NCI-H1694 treated with DMSO at 0.1 percent for 48 hours (cell line): ENCODE measurements at regions not wholly inside any gene's neighbourhood (a gene's known extent, or its start where the extent isn't known, plus 50 kb on each side); places are given as distances from the start of the nearest gene placed in this dataset.

Experiments used
- DNase-seq: peaks from one replicate; lab custom pipeline; 2025; lab: John Stamatoyannopoulos, UW

DNA sequence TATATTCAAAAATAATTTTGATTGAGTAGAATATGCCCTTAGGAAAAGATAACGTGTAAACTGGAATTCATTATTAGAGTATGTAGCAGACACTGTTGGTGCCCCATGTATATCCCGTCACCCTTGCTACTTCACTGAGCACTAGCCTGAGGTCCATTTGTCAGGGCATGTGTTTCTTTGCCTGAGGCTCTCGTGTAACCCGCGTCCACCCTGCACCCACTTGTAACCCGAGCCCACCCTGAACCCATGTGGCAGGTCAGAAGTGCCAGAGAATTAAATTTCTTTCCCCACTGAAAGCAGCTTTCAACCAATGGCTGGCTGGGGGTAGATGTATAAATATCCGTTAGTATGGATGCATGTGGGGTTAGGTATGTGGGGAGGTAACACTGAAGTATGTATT, 474.2 kb upstream of the ZNF385D start:
- DNase-seq = no peak

DNA sequence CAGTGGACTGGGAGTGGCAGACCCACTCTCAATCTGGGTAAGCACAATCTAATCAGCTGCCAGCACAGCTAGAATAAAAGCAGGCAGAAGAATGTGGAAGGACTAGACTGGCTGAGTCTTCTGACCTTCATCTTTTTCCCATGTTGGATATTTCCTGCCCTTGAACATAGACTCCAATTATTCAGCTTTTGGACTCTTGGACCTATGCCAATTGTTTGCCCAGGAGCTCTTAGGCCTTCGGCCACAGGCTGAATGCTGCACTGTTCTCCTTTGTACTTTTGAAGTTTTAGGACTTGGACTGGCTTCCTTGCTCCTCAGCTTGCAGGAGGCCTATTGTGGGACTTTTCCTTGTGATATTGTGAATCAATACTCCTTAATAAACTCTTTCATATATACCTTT, 477.7 kb upstream of the ZNF385D start:
- no peak for DNase-seq

DNA sequence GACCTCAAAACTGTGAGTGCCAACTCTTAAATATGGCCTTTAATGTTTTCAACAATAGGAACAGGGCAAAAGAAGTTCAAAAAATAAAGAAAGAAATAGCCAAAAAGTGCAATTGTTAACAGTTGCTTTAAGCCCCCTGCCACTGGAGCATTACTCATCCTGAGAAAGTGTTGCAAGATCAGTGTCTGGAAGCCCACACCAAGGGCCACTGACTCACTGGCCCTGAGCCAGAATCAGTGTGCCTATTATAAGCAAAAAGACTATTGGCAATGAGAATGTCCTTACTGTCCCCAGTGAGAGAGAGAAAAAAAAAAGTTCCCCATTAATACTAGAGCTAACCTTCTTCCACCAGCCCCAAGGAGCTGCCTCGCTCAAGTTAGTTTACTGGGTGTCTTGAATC, 480.1 kb upstream of the ZNF385D start:
- no peak for DNase-seq

DNA sequence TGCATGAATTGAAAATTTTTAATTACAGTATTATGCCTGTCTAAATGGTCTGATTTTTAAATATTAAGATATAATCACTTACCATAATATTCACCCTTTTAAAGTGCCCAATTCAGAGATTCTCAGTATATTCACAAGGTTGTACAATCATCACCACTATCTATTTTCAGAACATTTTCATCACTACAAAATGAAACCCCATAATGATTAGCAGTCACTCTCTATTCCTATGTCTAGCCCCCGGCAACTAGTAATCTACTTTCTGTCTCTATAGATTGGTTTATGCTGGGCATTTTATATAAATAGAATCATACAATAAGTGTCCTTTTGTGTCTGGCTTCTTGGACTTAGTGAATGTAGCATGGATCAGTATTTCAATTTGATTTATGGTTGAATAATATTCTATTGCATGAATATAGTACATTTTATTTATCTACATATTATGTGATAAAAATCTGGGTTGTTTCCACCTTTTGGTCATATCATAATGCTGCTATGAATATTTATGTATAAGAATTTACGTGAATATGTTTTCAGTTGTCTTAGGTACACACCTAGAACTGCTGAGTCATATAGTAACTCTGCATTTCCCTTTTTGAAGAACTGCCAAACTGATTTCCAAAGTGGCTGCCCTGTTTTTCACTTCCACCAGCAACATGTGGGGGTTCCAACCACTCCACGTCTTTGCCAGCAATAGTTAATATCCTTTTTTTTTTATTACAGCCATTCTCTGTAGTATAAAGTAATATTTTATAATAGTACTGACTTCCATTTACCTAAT, 485.7 kb upstream of the ZNF385D start:
- DNase-seq = no peak

DNA sequence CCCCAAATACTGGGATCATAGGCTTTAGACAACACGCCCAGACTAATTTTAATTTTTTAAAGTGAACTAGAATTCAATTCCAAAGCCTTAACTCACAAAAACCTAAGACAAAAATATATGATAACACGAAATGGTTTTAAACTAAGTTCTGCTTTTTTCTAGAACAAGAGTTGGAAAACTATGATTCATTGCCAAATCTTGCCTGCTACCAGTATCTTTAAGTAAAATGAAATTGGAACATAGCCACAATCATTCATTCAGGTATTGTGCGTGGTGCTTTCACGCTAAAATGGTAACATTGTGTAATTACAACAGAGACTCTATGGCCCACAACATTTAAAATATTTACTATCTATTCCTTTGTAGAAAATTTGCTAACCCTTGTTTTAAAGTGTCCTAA, 488.0 kb upstream of the ZNF385D start:
- DNase-seq = no peak

- no peak for DNase-seq
Measured at GRCh38 chr3:22241110-22241509, 490.1 kb upstream of the ZNF385D start.

DNA sequence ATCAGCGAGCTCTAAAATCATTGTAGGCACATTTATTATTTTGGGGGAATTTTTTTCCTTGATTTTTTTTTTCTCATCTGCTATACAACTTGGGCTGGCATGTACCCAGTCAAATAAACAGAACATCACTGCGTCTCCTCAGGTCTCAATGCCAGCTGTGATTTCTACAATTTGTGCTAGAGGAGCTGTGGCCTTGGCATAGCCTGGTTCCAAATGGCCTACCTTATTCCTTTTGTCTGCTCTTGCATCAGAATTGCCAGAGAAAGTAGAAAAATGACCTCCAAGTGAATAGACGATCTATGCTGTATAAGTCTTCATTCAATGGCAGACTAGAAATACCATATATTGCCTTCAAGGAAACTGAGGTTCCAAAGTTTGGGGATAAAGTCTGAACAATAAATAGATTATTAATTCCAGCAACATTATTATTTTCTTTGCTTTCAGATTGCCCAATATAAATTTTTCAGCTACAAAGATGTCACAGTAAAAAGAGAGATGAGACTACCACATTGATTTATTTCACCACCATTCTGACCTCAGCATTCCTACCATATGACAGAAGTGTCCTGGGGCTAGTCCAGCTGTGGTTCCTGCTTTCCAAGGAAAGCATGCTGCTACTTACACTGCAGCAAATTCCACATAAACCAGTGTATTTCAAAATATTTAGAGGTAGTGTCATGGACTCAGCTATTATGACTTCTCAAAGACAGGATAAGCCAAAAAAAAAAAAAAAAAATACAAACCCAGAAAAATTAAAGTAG, 493.9 kb upstream of the ZNF385D start:
- no peak for DNase-seq

DNA sequence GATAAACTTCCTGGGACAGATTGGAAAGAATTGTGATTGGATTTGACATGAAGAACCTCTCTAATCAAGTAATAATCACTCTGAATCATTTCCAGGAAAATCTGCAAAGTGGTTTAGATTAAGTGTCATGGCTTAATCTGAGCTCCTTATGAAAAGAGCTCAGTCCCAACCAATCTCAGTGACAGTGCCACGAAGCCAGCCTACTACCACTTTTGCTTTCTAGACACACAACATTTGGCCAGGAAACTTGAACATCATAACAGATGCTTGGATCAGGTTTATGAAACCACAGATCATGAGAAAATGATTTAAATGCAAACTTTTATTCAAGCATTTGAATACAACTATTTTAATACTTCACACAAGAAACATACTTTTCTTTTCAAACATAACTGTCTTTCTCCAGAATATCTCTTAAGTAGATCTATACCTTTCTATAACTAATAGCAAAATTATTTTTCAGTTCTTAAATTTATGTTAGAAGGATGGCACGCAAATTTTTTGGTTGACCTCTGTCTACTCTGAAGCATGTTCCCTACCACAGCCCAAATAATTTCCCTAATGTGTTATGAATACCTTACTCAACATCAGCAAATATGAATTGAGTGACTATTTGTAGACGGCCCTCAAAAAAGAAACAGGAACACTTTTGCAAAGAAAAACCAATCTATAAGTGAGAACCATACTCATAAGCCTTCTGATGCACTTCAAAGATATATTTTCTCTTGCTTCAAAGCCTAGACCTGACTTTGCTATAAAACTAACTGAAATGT, 495.0 kb upstream of the ZNF385D start:
- no peak for DNase-seq

DNA sequence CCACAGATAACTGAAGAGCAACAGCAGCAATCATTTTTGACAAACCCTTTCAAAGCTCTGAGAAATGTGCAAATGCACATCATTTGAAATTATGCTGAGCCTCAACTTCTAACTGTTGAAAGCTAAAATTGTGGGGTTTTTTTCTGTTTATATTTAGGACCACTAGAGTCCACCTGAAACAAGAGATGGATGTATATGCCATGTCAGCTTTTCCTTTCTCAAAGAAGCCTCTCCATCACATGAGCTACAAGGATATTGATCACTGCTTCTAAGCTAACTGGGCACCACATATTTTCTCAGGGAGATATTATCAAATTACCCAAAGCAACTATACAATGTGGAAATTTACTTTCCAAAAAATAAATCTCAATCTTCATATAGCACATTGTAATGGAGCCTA, 498.6 kb upstream of the ZNF385D start:
- DNase-seq = no peak

- DNase-seq = no peak
Measured at GRCh38 chr3:22257252-22257651, 506.2 kb upstream of the ZNF385D start.

DNA sequence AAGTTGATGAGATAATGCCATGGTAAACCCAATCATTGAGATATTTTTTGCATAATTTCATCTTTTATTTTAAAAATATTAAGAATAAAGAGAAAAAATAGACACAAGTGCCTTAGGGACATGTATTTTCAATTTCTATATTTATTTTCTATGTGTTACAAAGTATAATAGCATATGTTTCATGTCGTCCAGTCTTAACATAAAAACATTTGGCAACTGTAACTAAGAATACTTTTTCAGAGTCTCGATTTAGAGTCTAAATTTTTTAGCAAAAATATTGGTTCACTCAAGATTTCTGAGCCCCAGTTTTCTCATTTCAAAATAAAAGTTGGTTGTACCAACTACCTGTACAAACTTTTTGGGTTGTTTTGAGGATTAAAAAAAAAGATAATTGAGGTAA, 511.4 kb upstream of the ZNF385D start:
- no peak for DNase-seq

DNA sequence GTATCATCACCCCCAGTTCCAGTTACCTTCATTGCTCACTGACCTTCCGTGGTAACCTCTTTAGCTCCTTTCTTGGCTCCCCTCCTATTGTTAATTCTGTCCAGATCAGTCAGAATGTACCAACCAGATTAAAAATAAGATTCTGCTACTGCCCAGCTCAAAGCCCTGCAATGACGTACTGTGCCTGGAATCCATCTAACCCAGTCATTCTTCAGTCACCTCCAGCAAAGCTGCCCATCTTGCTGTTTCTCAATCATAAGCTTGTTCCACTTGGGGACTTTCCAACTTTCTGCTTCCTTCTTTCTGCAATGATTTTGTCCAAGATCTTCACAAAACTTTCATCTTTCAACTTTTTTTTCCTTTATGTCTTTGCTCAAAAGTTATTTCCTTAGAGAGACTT, 512.0 kb upstream of the ZNF385D start:
- DNase-seq = no peak

GRCh38 chr3:22265403-22265802, 514.4 kb upstream of the ZNF385D start:
- no peak for DNase-seq

DNA sequence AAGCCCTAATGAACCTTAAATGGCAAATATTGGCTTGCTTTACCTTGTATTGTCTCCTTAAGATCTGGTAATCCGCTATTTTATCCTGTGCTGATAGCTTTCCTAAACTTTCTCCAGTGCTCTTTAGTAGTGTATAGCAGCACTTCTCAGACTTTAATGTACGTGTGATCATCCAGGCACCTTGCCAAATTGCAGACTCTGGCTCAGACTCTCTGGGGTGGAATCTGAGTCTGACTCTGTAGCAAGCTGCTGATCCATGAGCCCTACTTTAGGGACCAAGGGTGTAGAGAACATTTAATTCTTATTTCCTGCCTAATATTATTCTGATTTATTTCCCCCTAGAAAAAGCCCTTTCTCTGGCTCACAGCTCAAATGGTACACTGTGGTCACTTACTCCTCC, 518.8 kb upstream of the ZNF385D start:
- no peak for DNase-seq

DNA sequence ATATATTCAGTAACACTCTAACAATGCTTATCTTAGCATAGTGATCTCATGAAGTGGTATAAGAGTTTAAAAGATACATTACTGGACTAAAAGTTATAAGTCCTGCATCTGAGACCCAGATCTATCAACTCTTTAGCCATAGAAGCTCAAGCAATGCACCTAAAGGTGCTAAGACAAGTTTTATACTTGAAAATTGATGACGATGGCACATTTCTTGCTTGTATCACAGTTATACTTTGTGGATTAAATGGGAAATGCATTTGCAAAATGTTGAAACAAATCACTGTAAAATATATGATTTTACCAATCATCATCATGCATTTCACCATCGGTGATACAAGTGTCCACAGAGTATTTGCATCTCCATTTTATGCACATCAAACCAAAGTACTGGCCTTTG, 525.3 kb upstream of the ZNF385D start:
- DNase-seq = no peak

GRCh38 chr3:22284559-22284958, 533.5 kb upstream of the ZNF385D start:
- no peak for DNase-seq

DNA sequence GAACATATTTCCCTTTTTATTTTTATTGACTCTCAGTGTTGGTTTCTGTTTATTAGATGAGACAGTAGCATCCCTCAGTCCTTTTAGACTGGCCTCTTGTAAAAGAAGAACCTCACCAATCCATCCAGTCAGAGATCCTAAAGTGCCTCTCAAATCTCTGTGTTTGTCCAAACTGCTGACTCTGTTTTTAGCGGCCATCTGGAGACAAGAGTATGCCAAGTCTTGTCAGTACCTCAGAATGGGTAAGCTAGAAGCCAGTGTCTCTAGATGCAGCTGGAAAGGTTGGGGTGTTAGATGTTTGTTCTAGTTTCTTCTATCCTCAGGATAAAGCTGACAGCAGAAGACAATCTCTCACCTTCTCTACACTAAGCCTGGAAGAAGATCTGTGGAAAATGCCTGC, 537.7 kb upstream of the ZNF385D start:
- DNase-seq = no peak

GRCh38 chr3:22292681-22293080, 541.7 kb upstream of the ZNF385D start:
- DNase-seq = no peak

GRCh38 chr3:22296601-22297000, 545.6 kb upstream of the ZNF385D start:
- DNase-seq = no peak

DNA sequence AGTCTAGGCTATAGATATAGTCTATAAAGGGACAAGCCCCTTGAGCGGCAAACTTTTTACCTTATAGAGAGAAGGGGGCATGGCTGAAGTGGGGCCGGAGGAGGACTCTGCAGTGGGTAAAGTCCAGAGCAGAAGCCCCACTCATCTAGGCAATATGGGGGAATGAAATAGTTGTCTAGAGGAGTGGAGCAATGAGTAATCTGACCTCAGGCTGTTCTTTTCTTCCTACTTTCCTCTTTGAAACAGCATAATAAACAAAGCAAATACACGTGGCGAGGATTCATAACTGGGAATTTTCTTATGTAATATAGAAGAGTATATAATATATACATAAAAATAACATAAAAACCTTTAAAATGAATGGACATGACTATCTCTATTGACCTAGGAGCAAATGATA, 546.4 kb upstream of the ZNF385D start:
- no peak for DNase-seq

GRCh38 chr3:22306454-22306853, 555.4 kb upstream of the ZNF385D start:
- DNase-seq = no peak

DNA sequence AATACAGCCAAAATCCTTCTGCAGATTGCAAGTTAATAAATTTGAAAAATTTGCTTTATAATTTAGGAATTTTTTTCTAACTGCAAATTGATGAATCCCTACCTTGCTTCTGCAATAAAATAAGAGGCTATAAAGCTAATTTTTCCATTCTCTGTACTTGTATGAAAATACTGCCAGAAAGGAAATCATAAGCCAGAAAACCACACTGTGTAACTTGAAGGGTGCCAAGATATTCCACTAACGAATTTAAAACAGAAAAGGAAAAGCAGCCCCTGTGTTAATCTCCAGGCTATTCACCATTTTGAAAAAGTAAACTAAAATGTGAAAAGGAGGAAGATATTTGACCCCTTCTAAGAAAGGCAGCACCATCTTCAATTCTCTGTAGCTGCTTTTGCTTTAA, 557.9 kb upstream of the ZNF385D start:
- DNase-seq = no peak

GRCh38 chr3:22315925-22316324, 564.9 kb upstream of the ZNF385D start:
- no peak for DNase-seq
